ENCODE measurements at regions not wholly inside any gene's neighbourhood (a gene's known extent, or its start where the extent isn't known, plus 50 kb on each side); places are given as distances from the start of the nearest gene placed in this dataset.

GRCh38 chr3:17928502-17929145 is 186.2 kb upstream of the TBC1D5 start:
- DNase-seq (ENCODE audit: extremely low read depth, low read depth) = no peak
- no peak overlapping the region for H3K4me3 ChIP-seq (replicated peaks; ENCODE audit: low read depth, low read length)
- TF ChIP-seq CTCF (IDR thresholded peaks at IDR 0.05; ENCODE audit: low read depth, low read length, missing control alignments) = no peak

- no peak for TF ChIP-seq CTCF (IDR thresholded peaks at IDR 0.05; ENCODE audit: low read depth, low read length, missing control alignments)
- no peak for DNase-seq (ENCODE audit: extremely low read depth, low read depth)
- H3K4me3 ChIP-seq (replicated peaks; ENCODE audit: low read depth, low read length) = no peak overlapping the region
Measured at GRCh38 chr3:17927036-17927435, 184.6 kb upstream of the TBC1D5 start.

- DNase-seq (ENCODE audit: extremely low read depth, low read depth) = no peak
- H3K4me3 ChIP-seq (replicated peaks; ENCODE audit: low read depth, low read length) = no peak overlapping the region
- no peak for TF ChIP-seq CTCF (IDR thresholded peaks at IDR 0.05; ENCODE audit: low read depth, low read length, missing control alignments)
Measured at GRCh38 chr3:17915341-17915740, 172.9 kb upstream of the TBC1D5 start.

- no peak overlapping the region for H3K4me3 ChIP-seq (replicated peaks; ENCODE audit: low read depth, low read length)
- no peak for DNase-seq (ENCODE audit: extremely low read depth, low read depth)
- TF ChIP-seq CTCF (IDR thresholded peaks at IDR 0.05; ENCODE audit: low read depth, low read length, missing control alignments) = no peak
Measured at GRCh38 chr3:17913359-17913758, 170.9 kb upstream of the TBC1D5 start.

- DNase-seq (ENCODE audit: extremely low read depth, low read depth) = no peak
- no peak for TF ChIP-seq CTCF (IDR thresholded peaks at IDR 0.05; ENCODE audit: low read depth, low read length, missing control alignments)
- no peak overlapping the region for H3K4me3 ChIP-seq (replicated peaks; ENCODE audit: low read depth, low read length)
Measured at GRCh38 chr3:17911986-17912760, 169.7 kb upstream of the TBC1D5 start.

GRCh38 chr3:17910922-17911321 is 168.5 kb upstream of the TBC1D5 start:
- no peak for DNase-seq (ENCODE audit: extremely low read depth, low read depth)
- TF ChIP-seq CTCF (IDR thresholded peaks at IDR 0.05; ENCODE audit: low read depth, low read length, missing control alignments) = no peak
- H3K4me3 ChIP-seq (replicated peaks; ENCODE audit: low read depth, low read length) = no peak overlapping the region
